H1 (cell line): ENCODE measurements at regions not wholly inside any gene's neighbourhood (a gene's known extent, or its start where the extent isn't known, plus 50 kb on each side); places are given as distances from the start of the nearest gene placed in this dataset.

Source experiments
- CTCF ChIA-PET: fragments of 300-600 bp; sonication (Branson Sonifier 250); formaldehyde crosslinking; loops from one replicate; lab custom pipeline; 2021; ENCODE audit not compliant: partially characterized antibody; lab: Charles Lee
- POLR2A ChIA-PET: fragments of 300-600 bp; sonication (Branson Sonifier 250); formaldehyde crosslinking; loops from one replicate; lab custom pipeline; 2021; ENCODE audit warnings: inconsistent platforms; ENCODE audit not compliant: partially characterized antibody; lab: Charles Lee
- DNase-seq, 2 experiments: peaks; one replicate each; pipeline versions ENCODE4 v3.0.0 to v3.0.0-alpha.2; 2010 to 2022; ENCODE audit warnings: low spot score in 2 of 2, low read depth in 1 of 2, mixed read lengths in 1 of 2
- FAIRE-seq: peaks from 2 replicates; lab custom pipeline; 2011; peaks lifted over from hg19 to GRCh38; lab: Jason Lieb, UNC
- H2AFZ ChIP-seq: 2 replicates; pipeline ENCODE4 v1.8.1; 2012; ENCODE audit warnings: low read length, inconsistent platforms
- H2AK5ac ChIP-seq: 2 replicates; pipeline ENCODE4 v1.6.1; 2013; ENCODE audit warnings: low read depth, low read length
- H2BK120ac ChIP-seq: replicated peaks from 2 replicates; pipeline ENCODE3; 2013; ENCODE audit warnings: low read depth, low read length, inconsistent platforms
- H2BK12ac ChIP-seq: 2 replicates; pipeline ENCODE4 v1.6.1; 2013; ENCODE audit warnings: low read depth, low read length
- H2BK15ac ChIP-seq: 2 replicates; pipeline ENCODE4 v1.6.1; 2013; ENCODE audit warnings: low read length
- H2BK20ac ChIP-seq: 2 replicates; pipeline ENCODE4 v1.6.1; 2013; ENCODE audit warnings: low read length
- H2BK5ac ChIP-seq: 2 replicates; pipeline ENCODE4 v1.6.1; 2013; ENCODE audit warnings: low read depth, low read length
- H3K14ac ChIP-seq: 2 replicates; pipeline ENCODE4 v1.6.1; 2013; ENCODE audit warnings: inconsistent platforms; ENCODE audit not compliant: insufficient read length
- H3K18ac ChIP-seq: 2 replicates; pipeline ENCODE4 v1.6.1; 2013; ENCODE audit warnings: low read length; ENCODE audit errors: extremely low read depth
- H3K23ac ChIP-seq: 2 replicates; pipeline ENCODE4 v1.6.1; 2013; ENCODE audit warnings: inconsistent platforms; ENCODE audit not compliant: insufficient read length
- H3K23me2 ChIP-seq: 2 replicates; pipeline ENCODE4 v1.6.1; 2013; ENCODE audit warnings: low read depth, low read length
- H3K27ac ChIP-seq: 2 replicates; pipeline ENCODE4 v1.6.1; 2011; ENCODE audit warnings: low read depth, low read length, inconsistent platforms
- H3K27me3 ChIP-seq, 4 experiments: replicated peaks in 1 of 4; 1 replicate in 1 of 4; 2 replicates in 3 of 4; pipeline versions ENCODE4 v1.6.1 to v1.8.1; 2011 to 2013; ENCODE audit warnings: low read length in 3 of 4, mild to moderate bottlenecking in 3 of 4, inconsistent platforms in 2 of 4, mixed read lengths in 2 of 4, moderate library complexity in 1 of 4; ENCODE audit not compliant: control insufficient read depth in 3 of 4, insufficient read depth in 3 of 4; ENCODE audit errors: extremely low read depth in 1 of 4
- H3K36me3 ChIP-seq, 4 experiments: 2 replicates each; pipeline versions ENCODE4 v1.6.1 to v1.8.1; 2011 to 2013; ENCODE audit warnings: mild to moderate bottlenecking in 4 of 4, low read length in 3 of 4, moderate library complexity in 2 of 4, control low read depth in 1 of 4, inconsistent platforms in 1 of 4; ENCODE audit not compliant: insufficient read depth in 4 of 4, control insufficient read depth in 2 of 4
- H3K4ac ChIP-seq: replicated peaks from 2 replicates; pipeline ENCODE3; 2013; ENCODE audit warnings: low read length, low read depth, mixed read lengths, inconsistent platforms; ENCODE audit not compliant: insufficient read length
- H3K4me1 ChIP-seq, 4 experiments: replicated peaks in 1 of 4; 1 replicate in 1 of 4; 2 replicates in 3 of 4; pipeline versions ENCODE4 v1.6.1 to v1.8.1; 2011 to 2013; ENCODE audit warnings: low read length in 3 of 4, inconsistent platforms in 2 of 4, mixed read lengths in 1 of 4; ENCODE audit not compliant: insufficient read depth in 4 of 4, control insufficient read depth in 3 of 4
- H3K4me2 ChIP-seq, 2 experiments: 2 replicates each; pipeline versions ENCODE4 v1.6.1 to v1.8.1; 2011 to 2013; ENCODE audit warnings: low read depth in 2 of 2, low read length in 2 of 2, control low read depth in 1 of 2, inconsistent platforms in 1 of 2, mild to moderate bottlenecking in 1 of 2; ENCODE audit not compliant: insufficient read depth in 1 of 2
- H3K4me3 ChIP-seq, 4 experiments: fragments of 200-600, 300-600 bp in 1 of 4; sonication (generic), shearing (Covaris generic), sonication (Bioruptor Twin) in 1 of 4; 2 replicates each; pipeline versions ENCODE4 v1.5.1 to v1.8.1; 2011 to 2016; ENCODE audit warnings: low read length in 4 of 4, low read depth in 3 of 4, control low read depth in 2 of 4, inconsistent platforms in 2 of 4, mild to moderate bottlenecking in 2 of 4, mixed read lengths in 1 of 4, moderate library complexity in 1 of 4; ENCODE audit not compliant: insufficient read depth in 2 of 4; ENCODE audit errors: extremely low read depth in 1 of 4
- H3K56ac ChIP-seq: replicated peaks from 2 replicates; pipeline ENCODE3; 2013; ENCODE audit warnings: low read depth, mild to moderate bottlenecking, mixed read lengths, low read length, inconsistent platforms; ENCODE audit not compliant: insufficient read length
- H3K79me1 ChIP-seq: 2 replicates; pipeline ENCODE4 v1.6.1; 2013; ENCODE audit warnings: low read depth, low read length, control low read depth
- H3K79me2 ChIP-seq, 2 experiments: 2 replicates each; pipeline versions ENCODE4 v1.6.1 to v1.8.1; 2012 to 2013; ENCODE audit warnings: low read length in 2 of 2, mild to moderate bottlenecking in 2 of 2, inconsistent platforms in 1 of 2; ENCODE audit not compliant: insufficient read depth in 2 of 2, control insufficient read depth in 1 of 2
- H3K9ac ChIP-seq, 4 experiments: replicated peaks in 1 of 4; 1 replicate in 1 of 4; 2 replicates in 3 of 4; pipeline versions ENCODE4 v1.6.1 to v1.8.1; 2011 to 2013; ENCODE audit warnings: low read depth in 3 of 4, low read length in 3 of 4, control low read depth in 2 of 4, mild to moderate bottlenecking in 2 of 4, moderate library complexity in 2 of 4, inconsistent platforms in 1 of 4; ENCODE audit errors: extremely low read depth in 1 of 4
- H3K9me3 ChIP-seq, 2 experiments: 2 replicates each; pipeline versions ENCODE4 v1.6.1 to v1.8.1; 2012 to 2013; ENCODE audit warnings: mild to moderate bottlenecking in 2 of 2, moderate library complexity in 2 of 2, control low read depth in 1 of 2, inconsistent platforms in 1 of 2, low read depth in 1 of 2, low read length in 1 of 2, mixed read lengths in 1 of 2; ENCODE audit not compliant: insufficient read depth in 2 of 2
- H4K20me1 ChIP-seq, 2 experiments: replicated peaks in 1 of 2; 2 replicates each; pipeline versions ENCODE3 to v1.8.1; 2011 to 2013; ENCODE audit warnings: inconsistent platforms in 2 of 2, low read length in 2 of 2, mild to moderate bottlenecking in 1 of 2; ENCODE audit not compliant: insufficient read depth in 2 of 2, control insufficient read depth in 1 of 2
- H4K5ac ChIP-seq: 2 replicates; pipeline ENCODE4 v1.6.1; 2013; ENCODE audit warnings: low read length, low read depth, mixed read lengths, inconsistent platforms; ENCODE audit not compliant: insufficient read length
- H4K8ac ChIP-seq: 2 replicates; pipeline ENCODE4 v1.8.0; 2013; ENCODE audit warnings: mild to moderate bottlenecking, moderate library complexity, low read length, inconsistent platforms; ENCODE audit not compliant: insufficient read depth; ENCODE audit errors: extremely low read depth
- H4K91ac ChIP-seq: replicated peaks from 2 replicates; pipeline ENCODE3; 2013; ENCODE audit warnings: low read length, mixed read lengths, inconsistent platforms; ENCODE audit not compliant: insufficient read length
- BACH1 ChIP-seq: IDR thresholded peaks from 2 replicates; pipeline ENCODE4 v1.6.1; 2012; ENCODE audit warnings: low read length, improper control_type of control experiment
- WGBS, 2 experiments: shearing (Covaris generic) in 1 of 2; methylation state at CpG; one replicate each; pipeline versions ENCODE4 v1.1.6 to v1.1.7; 2013 to 2015; ENCODE audit warnings: low lambda C conversion rate in 2 of 2, mixed read lengths in 2 of 2, inconsistent platforms in 1 of 2, low coverage in 1 of 2, missing lambda C conversion rate in 1 of 2; ENCODE audit not compliant: insufficient replicate concordance in 2 of 2, insufficient coverage in 1 of 2, insufficient read length in 1 of 2; ENCODE audit errors: extremely low coverage in 1 of 2, missing lambda C conversion rate in 1 of 2; 5-methylcytosine and 5-hydroxymethylcytosine counted together

DNA sequence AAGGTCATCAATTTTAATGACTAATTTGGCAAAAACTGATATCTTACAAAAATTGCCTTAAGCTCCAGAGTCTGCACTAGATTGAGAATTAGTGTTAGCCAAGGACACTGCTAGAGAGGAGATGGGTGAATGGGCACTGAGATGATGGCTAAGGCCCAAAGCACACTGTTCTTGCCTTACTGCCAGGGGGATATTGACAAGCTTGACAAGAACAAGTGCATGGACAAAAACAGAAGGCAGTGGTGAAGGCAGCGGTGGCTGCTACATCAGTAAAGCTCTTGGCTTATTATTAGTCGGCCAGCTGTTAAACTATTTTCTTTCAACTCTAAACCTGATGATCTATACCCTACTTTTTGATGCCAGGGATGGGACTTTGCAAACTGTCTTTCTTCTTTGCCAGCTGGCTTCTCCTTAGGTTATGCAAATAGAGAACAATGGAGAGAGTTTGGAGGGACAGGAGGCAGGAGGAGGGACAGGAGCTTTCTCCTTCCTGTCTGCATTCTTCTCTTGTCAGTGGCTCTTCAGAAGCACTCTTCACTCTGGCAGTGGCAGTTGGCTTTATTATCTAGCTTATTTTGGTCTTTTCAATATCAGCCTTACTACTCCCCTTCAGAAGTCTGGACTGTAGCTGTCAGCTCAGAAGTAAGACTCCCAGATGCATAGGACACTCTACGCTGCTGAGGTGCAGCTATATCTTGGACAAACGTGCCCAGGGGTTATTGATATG, 853.5 kb upstream of the TMPRSS15 start:
- Histone ChIP-seq H3K9me3 (no peaks in the 10 kb centered on the region), H3K4ac (no peak overlapping the region), H2BK20ac (no peak overlapping the region), H2AFZ (no peak overlapping the region), H3K27ac (no peak overlapping the region), H3K23me2 (no peaks in the 10 kb centered on the region), H2BK15ac (no peak overlapping the region), H3K56ac (no peak overlapping the region), H4K20me1 (no peaks in the 10 kb centered on the region), H3K9ac (no peak overlapping the region), H3K36me3 (no peaks in the 10 kb centered on the region), H3K4me1 (no peaks in the 10 kb centered on the region; a peak in 1 of 7 replicates), H2BK5ac (no peak overlapping the region), H2BK120ac (no peak overlapping the region), H4K8ac (no peak overlapping the region), H3K23ac (no peak overlapping the region), H2BK12ac (no peak overlapping the region), H2AK5ac (no peak overlapping the region), H4K5ac (no peak overlapping the region), H3K79me2 (no peaks in the 10 kb centered on the region), H4K91ac (no peak overlapping the region), H3K14ac (no peak overlapping the region), H3K4me3 (no peak overlapping the region), H3K4me2 (no peak overlapping the region), H3K18ac (no peak overlapping the region; the same call in 1 of the 2 replicates), H3K79me1 (no peaks in the 10 kb centered on the region), H3K27me3 (no peaks in the 10 kb centered on the region)
- POLR2A ChIA-PET: no interaction called here
- no peak for TF ChIP-seq BACH1
- CTCF ChIA-PET: interaction anchor here (1.0 to 1.1 kb wide), 3 partner anchors 16 to 686 kb away, joined by 3 read pairs; no protein-coding TSS in a partner anchor
- FAIRE-seq (no peak), DNase-seq (no peak)
- 85% methylated on average over 4 of the region's 4 CpGs; no CpG with 5 or more reads in 1 of the 2 experiments for WGBS, 2 experiments
